WI38 (cell line): ENCODE measurements at regions not wholly inside any gene's neighbourhood (a gene's known extent, or its start where the extent isn't known, plus 50 kb on each side); places are given as distances from the start of the nearest gene placed in this dataset.

Experiments
- H3K4me3 ChIP-seq: 2 replicates; pipeline ENCODE4 v1.5.1; 2011; ENCODE audit warnings: low read depth, mild to moderate bottlenecking, control low read depth, low read length
- CTCF ChIP-seq: IDR thresholded peaks from 2 replicates; pipeline ENCODE4 v1.5.1; 2012; ENCODE audit warnings: low read depth, mild to moderate bottlenecking, control low read depth, low read length

GRCh38 chr5:38753141-38753540, 92.7 kb upstream of the OSMR start:
- no peak overlapping the region for H3K4me3 ChIP-seq
- TF ChIP-seq CTCF, result no peak

- TF ChIP-seq CTCF, result no peak
- H3K4me3 ChIP-seq, result no peak overlapping the region
Measured at GRCh38 chr5:38753776-38754175, 92.0 kb upstream of the OSMR start.

GRCh38 chr5:38755181-38755580, 90.6 kb upstream of the OSMR start:
- TF ChIP-seq CTCF, result 0 out of 2 replicates have a peak, but pooled peaks have one; percentile 13
- no peak overlapping the region for H3K4me3 ChIP-seq

- no peak for TF ChIP-seq CTCF
- no peak overlapping the region for H3K4me3 ChIP-seq
Measured at GRCh38 chr5:38756068-38756467, 89.7 kb upstream of the OSMR start.

GRCh38 chr5:38757451-38758245, 88.2 kb upstream of the OSMR start:
- no peak for TF ChIP-seq CTCF
- H3K4me3 ChIP-seq, result no peak overlapping the region

- no peak for TF ChIP-seq CTCF
- no peak overlapping the region for H3K4me3 ChIP-seq
Measured at GRCh38 chr5:38758774-38759600, 86.8 kb upstream of the OSMR start.

GRCh38 chr5:38764937-38765391, 80.8 kb upstream of the OSMR start:
- H3K4me3 ChIP-seq, result no peak overlapping the region
- TF ChIP-seq CTCF, result no peak
